CD4-positive, alpha-beta T cell treated with Interferon gamma for 1 hour (primary cell): ENCODE measurements at regions not wholly inside any gene's neighbourhood (a gene's known extent, or its start where the extent isn't known, plus 50 kb on each side); places are given as distances from the start of the nearest gene placed in this dataset.
"Not testable (repeated sequence)": the region's sequence is repeated elsewhere in the genome, so short reads cannot be mapped to it uniquely, and the experiment has no call there.

Source experiments
- DNase-seq: peaks from one replicate; pipeline ENCODE4 v3.0.0-alpha.2; 2020

GRCh38 chr5:79924936-79925893 is 65.8 kb downstream of the MTX3 start:
- DNase-seq: no peak

GRCh38 chr5:79923431-79923830 is 67.6 kb downstream of the MTX3 start:
- DNase-seq: no peak

DNA sequence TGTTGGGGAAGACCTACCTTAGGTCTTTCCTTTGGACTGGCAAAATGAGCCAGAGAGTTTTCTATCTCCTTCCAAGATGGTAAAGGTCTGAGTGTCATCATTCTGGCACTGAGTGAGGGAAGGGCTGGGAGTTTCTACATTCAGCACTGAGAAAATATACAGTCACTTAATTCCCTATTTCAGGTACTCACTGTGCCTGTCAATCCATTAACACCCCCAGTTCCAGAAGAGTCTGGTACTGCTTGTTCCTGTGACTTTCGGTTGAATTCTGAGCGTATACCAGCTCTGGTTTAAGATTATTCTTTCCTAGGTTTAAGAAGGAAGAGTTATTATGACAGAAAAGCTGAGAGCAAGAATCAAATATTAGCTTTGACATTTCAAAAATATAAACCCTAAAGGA is 68.4 kb downstream of the MTX3 start:
- no peak for DNase-seq

GRCh38 chr5:79907452-79907851 is 83.6 kb downstream of the MTX3 start:
- not testable (repeated sequence) for DNase-seq

DNA sequence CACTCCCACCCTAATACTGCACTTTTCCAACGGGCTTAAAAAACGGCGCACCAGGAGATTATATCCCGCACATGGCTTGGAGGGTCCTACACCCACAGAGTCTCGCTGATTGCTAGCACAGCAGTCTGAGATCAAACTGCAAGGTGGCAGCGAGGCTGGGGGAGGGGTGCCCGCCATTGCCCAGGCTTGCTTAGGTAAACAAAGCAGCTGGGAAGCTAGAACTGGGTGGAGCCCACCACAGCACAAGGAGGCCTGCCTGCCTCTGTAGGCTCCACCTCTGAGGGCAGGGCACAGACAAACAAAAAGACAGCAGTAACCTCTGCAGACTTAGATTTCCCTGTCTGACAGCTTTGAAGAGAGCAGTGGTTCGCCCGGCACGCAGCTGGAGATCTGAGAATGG is 88.5 kb downstream of the MTX3 start:
- not testable (repeated sequence) for DNase-seq

GRCh38 chr5:79901631-79902030 is 89.4 kb downstream of the MTX3 start:
- DNase-seq: no peak

- DNase-seq: no peak
These were observed 92.5 kb downstream of the MTX3 start for GRCh38 chr5:79898611-79899010.

- DNase-seq: no peak
These were observed 97.1 kb downstream of the MTX3 start for GRCh38 chr5:79893976-79894375.

- no peak for DNase-seq
These were observed 97.6 kb downstream of the MTX3 start for GRCh38 chr5:79893485-79893884.

- DNase-seq: no peak
These were observed 100.2 kb downstream of the MTX3 start for GRCh38 chr5:79890930-79891249.

DNA sequence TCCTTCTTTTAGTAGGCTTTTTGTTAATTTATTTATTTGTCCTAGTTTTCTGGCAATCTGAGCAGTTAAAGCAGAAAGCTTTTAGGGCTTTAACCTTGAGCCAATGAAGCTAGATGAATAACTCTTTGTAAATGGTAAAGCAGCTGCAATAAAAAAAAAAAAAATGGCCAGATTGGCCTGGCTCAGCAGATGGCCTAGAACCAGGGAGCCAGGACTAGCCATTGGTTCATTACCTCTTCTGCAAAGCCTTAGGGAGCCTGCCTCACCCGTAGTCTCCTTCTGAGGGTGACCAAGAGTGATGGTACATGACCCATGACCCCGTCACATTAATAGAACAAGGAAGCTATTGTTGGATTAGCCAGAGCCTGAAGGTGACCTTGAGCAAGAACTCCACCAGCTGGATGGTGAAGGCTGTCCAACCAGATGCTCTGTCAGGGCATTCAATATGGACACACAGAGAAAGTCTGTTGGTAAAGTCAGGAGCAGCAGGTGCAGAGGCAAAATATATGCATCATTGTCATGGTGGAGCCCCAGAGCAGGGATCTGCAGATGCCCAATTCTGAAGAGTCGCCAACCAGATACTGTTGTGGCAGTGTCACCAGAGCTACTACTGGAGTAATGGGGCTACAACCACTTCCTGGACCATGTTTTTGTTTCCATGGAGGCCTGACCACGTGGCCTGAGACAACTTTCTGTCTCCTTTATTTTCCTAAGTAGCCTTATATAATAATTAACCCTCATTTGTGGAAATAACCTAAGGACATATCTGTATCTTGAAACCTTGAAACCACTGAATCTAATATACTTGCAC is 100.7 kb downstream of the MTX3 start:
- DNase-seq: no peak

- DNase-seq: no peak
These were observed 102.4 kb downstream of the MTX3 start for GRCh38 chr5:79888643-79889042.

GRCh38 chr5:79886925-79887655 is 104.0 kb downstream of the MTX3 start:
- no peak for DNase-seq

DNA sequence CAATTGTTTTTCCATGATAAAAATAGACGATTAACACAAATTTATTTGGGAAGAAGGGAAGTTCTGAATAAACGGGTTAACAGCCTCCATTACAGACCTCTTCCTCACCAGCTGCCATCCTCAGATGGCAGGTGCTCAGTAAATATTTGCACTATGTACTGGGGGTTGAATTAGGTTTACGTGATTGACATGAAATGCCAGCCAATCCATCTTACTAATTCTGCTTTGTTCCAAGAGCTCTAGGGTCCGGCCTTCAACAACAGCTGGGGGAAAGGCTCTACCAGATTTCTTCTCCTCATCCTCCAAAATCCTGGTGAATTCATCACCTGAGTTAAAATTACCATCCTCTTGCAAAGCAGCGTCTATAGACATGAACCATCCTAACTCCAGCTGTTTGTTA is 104.6 kb downstream of the MTX3 start:
- DNase-seq: no peak

- DNase-seq: not testable (repeated sequence)
These were observed 111.2 kb downstream of the MTX3 start for GRCh38 chr5:79879880-79880279.

DNA sequence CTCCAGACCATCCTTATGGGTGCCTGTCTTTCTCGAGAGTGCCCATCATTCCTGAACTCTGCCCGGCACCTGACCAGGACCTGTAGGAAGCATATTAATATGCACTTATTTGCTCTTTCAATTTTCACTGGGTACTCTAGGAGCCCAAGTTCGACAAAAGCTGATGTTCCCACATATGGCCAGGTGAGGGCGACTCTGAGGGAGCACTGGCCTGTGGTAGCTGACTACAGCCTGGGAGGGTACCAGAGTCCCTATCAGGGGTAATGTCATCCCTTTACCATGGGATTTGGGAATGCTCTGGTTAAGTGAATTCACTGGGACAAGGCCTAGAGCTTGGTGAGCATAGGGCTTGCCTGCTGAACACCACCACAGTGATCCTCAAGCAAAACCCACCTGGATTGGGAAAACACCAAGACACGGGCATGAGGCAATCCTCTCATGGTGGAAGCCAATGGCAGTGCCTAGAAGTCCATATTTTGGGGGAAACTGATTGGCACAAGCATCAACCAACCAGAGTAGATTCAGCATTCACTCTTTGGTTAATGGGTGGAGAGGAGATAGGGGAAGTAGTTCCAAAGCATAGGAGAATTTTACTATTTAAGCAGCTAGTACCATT is 112.2 kb downstream of the MTX3 start:
- DNase-seq: no peak

DNA sequence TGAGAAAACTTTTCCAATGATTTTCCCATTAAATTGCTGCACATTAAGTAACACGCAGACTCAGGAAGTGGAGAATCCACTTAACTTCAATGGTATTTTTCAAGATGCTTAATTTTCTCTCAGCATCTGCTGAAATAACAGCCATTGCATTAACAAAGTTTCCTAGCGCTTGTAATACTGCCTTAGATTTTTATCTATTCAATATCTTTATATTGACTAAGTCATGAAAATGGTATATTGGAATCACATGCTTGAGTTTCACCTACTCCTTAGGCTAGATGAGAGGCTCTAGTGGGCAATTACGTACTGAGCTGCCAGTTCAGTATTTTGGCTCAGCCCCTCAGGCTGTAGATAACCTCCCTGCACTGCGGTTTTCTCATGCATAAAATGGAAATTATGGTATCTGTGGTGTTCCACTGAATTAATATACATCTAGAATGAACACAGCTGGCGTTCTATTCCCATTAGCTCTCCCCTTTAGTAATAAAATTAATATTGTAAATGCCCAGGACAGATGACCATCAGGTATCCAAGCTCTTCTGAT is 112.9 kb downstream of the MTX3 start:
- no peak for DNase-seq

DNA sequence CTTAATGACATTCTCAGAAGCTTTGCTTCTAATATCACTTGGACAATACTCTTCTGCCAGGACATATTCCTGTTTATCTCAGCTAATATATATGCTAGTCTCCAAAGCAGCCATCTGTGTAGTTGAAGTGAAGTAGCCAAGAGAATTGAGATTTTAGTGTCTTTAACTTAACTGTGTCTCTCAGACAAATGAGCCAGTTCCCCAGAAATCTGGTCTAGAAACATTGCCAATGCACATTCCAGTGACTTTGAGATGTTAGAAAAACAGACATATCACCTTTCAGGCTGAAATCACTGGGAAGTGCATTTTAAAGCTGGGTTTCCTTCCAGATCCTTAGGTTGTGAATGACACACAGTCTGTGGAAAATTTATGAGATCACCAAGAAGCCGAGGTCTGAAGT is 114.6 kb downstream of the MTX3 start:
- DNase-seq: no peak

DNA sequence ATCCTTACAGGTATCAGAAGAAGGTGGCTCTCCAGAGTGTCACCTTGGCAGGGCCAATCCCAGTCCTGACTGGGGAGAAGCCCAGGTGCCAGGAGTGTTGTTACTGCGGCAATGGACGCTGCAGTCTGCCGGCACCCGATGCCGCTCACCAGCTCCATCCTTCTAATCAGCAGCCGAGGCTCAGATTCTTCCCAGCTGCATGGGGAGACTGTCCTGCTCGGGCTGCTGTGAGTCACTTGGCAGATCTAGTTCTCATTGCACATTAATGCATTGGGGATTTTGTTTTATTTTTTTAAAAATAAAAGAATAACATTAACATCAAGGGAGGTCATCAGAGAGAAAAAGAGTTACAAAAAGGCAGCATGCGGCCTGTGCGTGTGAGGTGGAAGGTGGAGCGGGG is 115.8 kb downstream of the MTX3 start:
- DNase-seq: no peak

DNA sequence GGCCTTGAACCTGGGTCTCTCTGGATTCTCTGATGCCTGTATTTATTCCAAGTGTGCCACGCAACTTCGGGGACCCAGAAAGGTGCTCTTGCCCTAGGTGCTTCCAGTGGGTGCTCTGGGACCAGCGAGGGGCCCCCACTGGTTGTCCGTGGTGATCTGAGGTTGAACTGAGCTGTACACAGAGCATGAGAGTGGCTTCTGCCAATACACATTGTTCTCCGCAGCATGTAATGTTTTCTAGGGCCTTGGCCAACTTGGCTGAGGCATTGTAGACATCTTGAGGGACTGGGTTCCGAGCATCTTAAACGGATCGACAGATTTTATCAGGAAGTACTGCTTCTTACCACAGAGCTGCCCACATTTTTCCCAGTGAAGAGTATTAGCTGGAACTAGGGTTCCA is 117.9 kb downstream of the MTX3 start:
- no peak for DNase-seq

- DNase-seq: no peak
These were observed 118.8 kb downstream of the MTX3 start for GRCh38 chr5:79872291-79872690.

DNA sequence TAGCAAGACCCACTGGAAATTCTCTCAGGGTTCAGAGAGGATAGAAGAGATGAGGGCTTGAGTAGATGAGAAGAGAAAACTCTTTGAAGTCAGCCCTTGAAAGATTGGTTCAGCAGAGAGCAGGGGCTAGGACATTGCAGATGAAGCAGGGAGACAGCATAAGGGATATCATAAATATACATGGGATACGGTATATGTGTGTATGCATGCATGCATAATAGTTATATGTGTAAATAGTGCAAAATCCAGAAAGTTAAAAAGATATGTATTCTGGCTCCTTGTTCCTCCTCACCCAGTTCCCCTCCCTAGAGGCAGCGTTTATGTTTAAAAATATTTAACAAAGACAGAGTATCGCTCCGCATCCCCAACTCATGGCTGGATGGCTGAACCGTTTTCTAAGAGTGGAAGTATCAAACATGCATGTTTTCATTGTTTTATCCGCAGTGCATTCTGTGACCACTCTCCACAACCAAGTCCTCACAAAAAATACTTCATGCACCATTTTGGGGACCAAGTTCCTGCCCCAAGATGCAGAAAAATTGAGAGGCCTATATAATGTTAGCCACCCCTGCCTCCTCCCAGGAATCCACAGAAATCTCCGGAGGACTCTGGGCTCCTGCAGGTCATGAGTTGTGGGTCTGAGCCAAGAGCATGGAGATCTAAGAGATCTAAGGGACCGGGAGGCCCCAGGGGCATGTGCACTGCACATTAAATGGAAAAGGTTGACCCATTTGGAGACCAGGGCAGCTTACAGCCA is 119.5 kb downstream of the MTX3 start:
- DNase-seq: no peak
